HEK293 (cell line): ENCODE measurements at regions not wholly inside any gene's neighbourhood (a gene's known extent, or its start where the extent isn't known, plus 50 kb on each side); places are given as distances from the start of the nearest gene placed in this dataset.

Experiments used
- CTCF ChIP-seq: fragments of 450-650 bp; formaldehyde crosslinking; IDR thresholded peaks from 2 replicates; pipeline ENCODE4 v1.5.1; 2016; ENCODE audit warnings: missing biosample characterization, missing genetic modification characterization
- PBX3 ChIP-seq: sonication (generic); formaldehyde crosslinking; IDR thresholded peaks from 2 replicates; pipeline ENCODE4 v1.8.1; 2022; ENCODE audit warnings: mild to moderate bottlenecking, moderate library complexity, missing genetic modification reagents
- REST ChIP-seq: fragments of 450-650 bp; formaldehyde crosslinking; IDR thresholded peaks from 2 replicates; pipeline ENCODE4 v1.5.1; 2016; ENCODE audit warnings: missing biosample characterization, missing genetic modification characterization
- TCF7L2 ChIP-seq: IDR thresholded peaks from 2 replicates; pipeline ENCODE4 v1.6.1; 2011; ENCODE audit warnings: low read depth, mild to moderate bottlenecking, inconsistent platforms, low read length, moderate library complexity, borderline replicate concordance
- ZBTB21 ChIP-seq: fragments of 450-650 bp; formaldehyde crosslinking; IDR thresholded peaks from 2 replicates; pipeline ENCODE4 v1.5.1; 2017; ENCODE audit warnings: missing biosample characterization, missing genetic modification characterization
- ZBTB49 ChIP-seq: fragments of 450-650 bp; formaldehyde crosslinking; IDR thresholded peaks from 2 replicates; pipeline ENCODE4 v1.5.1; 2016; ENCODE audit warnings: missing biosample characterization, missing genetic modification characterization, low read depth
- ZBTB8A ChIP-seq: fragments of 450-650 bp; formaldehyde crosslinking; IDR thresholded peaks from 2 replicates; pipeline ENCODE4 v1.5.1; 2016; ENCODE audit warnings: missing biosample characterization, missing genetic modification characterization
- ZNF10 ChIP-seq: fragments of 450-650 bp; formaldehyde crosslinking; IDR thresholded peaks from 2 replicates; pipeline ENCODE4 v1.5.1; 2017; ENCODE audit warnings: missing biosample characterization, missing genetic modification characterization
- ZNF211 ChIP-seq: fragments of 450-650 bp; formaldehyde crosslinking; IDR thresholded peaks from 2 replicates; pipeline ENCODE4 v1.5.1; 2016; ENCODE audit warnings: low read depth, missing biosample characterization, missing genetic modification characterization
- ZNF629 ChIP-seq: fragments of 450-650 bp; formaldehyde crosslinking; IDR thresholded peaks from 2 replicates; pipeline ENCODE4 v1.5.1; 2017; ENCODE audit warnings: missing biosample characterization, missing genetic modification characterization
- ZNF670 ChIP-seq: fragments of 450-650 bp; formaldehyde crosslinking; IDR thresholded peaks from 2 replicates; pipeline ENCODE4 v1.5.1; 2016; ENCODE audit warnings: missing biosample characterization, missing genetic modification characterization, low read depth

- TF ChIP-seq CTCF (tag by site-specific recombination) (no peak), ZNF10 (tag by site-specific recombination) (no peak), TCF7L2 (no peak), ZBTB21 (no peak), ZBTB49 (no peak), ZNF211 (no peak), PBX3 (CRISPR knock-in tag) (no peak), ZNF629 (tag by site-specific recombination) (no peak), REST (tag by site-specific recombination) (no peak), ZBTB8A (tag by site-specific recombination) (no peak), ZNF670 (tag by site-specific recombination) (no peak)
These were observed 125.7 kb upstream of the DIO3 start for GRCh38 chr14:101435546-101435945.
